Heart left ventricle (tissue), 16 donors: ENCODE measurements at regions not wholly inside any gene's neighbourhood (a gene's known extent, or its start where the extent isn't known, plus 50 kb on each side); places are given as distances from the start of the nearest gene placed in this dataset.
A peak's percentile ranks its signal among the peaks of the same experiment; 100 is the strongest.
"Not testable (repeated sequence)": the region's sequence is repeated elsewhere in the genome, so short reads cannot be mapped to it uniquely, and the experiment has no call there.

Experiments
- ATAC-seq, 4 donors: fragments of 200-7000 bp; cut with Tn5 transposase; one replicate each; pipeline ENCODE4 v1.9.1; 2020 to 2022; ENCODE audit warnings: moderate library complexity in 4 of 4, mild to moderate bottlenecking in 3 of 4, moderate number of reproducible peaks in 1 of 4
- DNase-seq, 5 donors: peaks; one replicate each; pipeline ENCODE4 v3.0.0-alpha.2; 2020
- H3K27ac ChIP-seq, 12 donors: fragments of 200-600 bp; sonication (generic) in 4 of 12; one replicate each; pipeline versions ENCODE4 v1.5.0 to v1.8.0; 2016 to 2022; ENCODE audit warnings: mild to moderate bottlenecking in 2 of 12
- H3K27me3 ChIP-seq, 9 donors: fragments of 200-600 bp; sonication (generic) in 2 of 9; one replicate each; pipeline versions ENCODE4 v1.5.1 to v1.8.0; 2016 to 2022; ENCODE audit warnings: mild to moderate bottlenecking in 3 of 9
- H3K36me3 ChIP-seq, 9 donors: fragments of 200-600 bp; sonication (generic) in 2 of 9; one replicate each; pipeline versions ENCODE4 v1.5.0 to v1.8.0; 2018 to 2022; ENCODE audit warnings: mild to moderate bottlenecking in 2 of 9
- H3K4me1 ChIP-seq, 12 donors: fragments of 200-600 bp; sonication (generic) in 4 of 12; one replicate each; pipeline versions ENCODE4 v1.5.0 to v1.8.0; 2016 to 2022; ENCODE audit warnings: mild to moderate bottlenecking in 3 of 12
- H3K4me3 ChIP-seq, 12 donors: fragments of 200-600 bp; sonication (generic) in 4 of 12; one replicate each; pipeline versions ENCODE4 v1.5.0 to v1.8.0; 2017 to 2022; ENCODE audit warnings: mild to moderate bottlenecking in 9 of 12, moderate library complexity in 4 of 12
- H3K9me3 ChIP-seq, 12 donors: fragments of 200-600 bp; sonication (generic) in 4 of 12; one replicate each; pipeline versions ENCODE4 v1.5.0 to v1.8.0; 2016 to 2022; ENCODE audit warnings: mild to moderate bottlenecking in 1 of 12
- CTCF ChIP-seq, 12 donors: fragments of 200-600 bp; sonication (generic) in 4 of 12; IDR thresholded peaks; one replicate each; pipeline versions ENCODE4 v1.5.0 to v1.8.0; 2018 to 2022; ENCODE audit warnings: antibody characterized with exemption in 12 of 12, mild to moderate bottlenecking in 5 of 12
- POLR2A ChIP-seq, 2 donors: fragments of 450-650 bp; IDR thresholded peaks; one replicate each; pipeline ENCODE4 v1.6.1; 2017; ENCODE audit warnings: antibody characterized with exemption in 2 of 2, mild to moderate bottlenecking in 2 of 2, moderate library complexity in 2 of 2
- WGBS, 4 donors: extraction: QIAGEN DNeasy Blood & Tissue Kit in 2 of 4; methylation state at CpG; one replicate each; pipeline versions ENCODE4 v1.1.5 to v1.1.7; 2013 to 2018; 5-methylcytosine and 5-hydroxymethylcytosine counted together
- intact Hi-C, 10 donors: fragments of 100-400 bp; cut with DNase I; formaldehyde crosslinking; loops; one replicate each; pipeline versions ENCODE4 v1.11.1 to v1.14.2; 2022
- donor health status: ischemic (EF 13 %, LVEDD 7.1; RV severe dilation, severe dysfunction).
- donor health status: healthy with polysubstance abuse.
- donor health status: DM: no; HTN: yes; CAD: no.
- donor health status: DM: no; HTN: no; CAD: no.
- donor health status: ischemic (EF 25% LVEDD 6.9; RV normal size, moderate dysfunction).
- donor health status: ischemic (EF 25% LVEDD 5.7; RV mildly dilated, moderate dysfunction).
- donor health status: healthy.
- donor health status: DM: yes; HTN: yes; CAD: no.
- donor health status: ischemic (EF 35%, LVEDD 5.7; RV mildly dilated, moderate dysfunction).
- donor health status: nonischemic (EF 11% LVEDD 7.7; RV severe dilation, severe dysfunction).
- donor health status: DM: yes; HTN: yes; CAD: no.
- donor health status: PGD.
- donor health status: ischemic (EF 29% LVEDD 5.4; RV normal size, mild dysfunction).
- donor health status: nonischemic (EF 23%, LVEDD 6.1; RV moderate dilation, normal function).

- DNase-seq (no peak), ATAC-seq (no peak)
- Histone ChIP-seq H3K9me3 (peaks cover 0 to 16% (median 2%) of the 10 kb centered on the region in 12 donors), H3K36me3 (no peaks in the 10 kb centered on the region), H3K4me3 (no peak overlapping the region), H3K27me3 (no peaks in the 10 kb centered on the region), H3K4me1 (no peaks in the 10 kb centered on the region), H3K27ac (no peak overlapping the region)
- 37 to 58% (median 48%) methylated on average over 2 of the region's 2 CpGs for WGBS, 4 donors
- TF ChIP-seq CTCF (IDR thresholded peaks at IDR 0.05), result no peak
- TF ChIP-seq POLR2A (IDR thresholded peaks at IDR 0.05), result no peak
- intact Hi-C loops, result no loop called here
Observed at GRCh38 chr4:170386971-170387370, 297.2 kb upstream of the AADAT start.

DNA sequence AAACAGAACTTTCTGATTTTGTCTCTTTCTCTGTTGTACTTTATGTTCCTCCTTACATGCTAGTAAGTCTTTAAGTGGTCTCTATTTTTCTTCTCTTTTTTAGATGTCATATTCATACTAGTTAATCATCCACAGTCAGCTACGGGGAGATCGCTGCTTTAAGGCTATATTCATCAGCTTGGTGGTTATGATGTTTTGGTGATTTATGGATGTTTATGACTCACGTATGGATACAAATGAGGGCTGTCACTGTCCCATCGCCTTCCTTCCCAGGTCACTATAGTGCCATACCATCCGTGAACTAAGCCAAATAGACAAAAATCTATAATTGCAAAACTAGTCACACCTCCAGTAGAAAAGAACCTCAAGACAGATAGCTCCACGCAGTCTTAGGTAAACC is 296.8 kb upstream of the AADAT start:
- intact Hi-C loops, result no loop called here
- no peak overlapping the region for H3K27ac ChIP-seq
- ATAC-seq (no peak), DNase-seq (no peak)
- H3K4me1 ChIP-seq, result no peaks in the 10 kb centered on the region
- H3K4me3 ChIP-seq, result no peak overlapping the region
- TF ChIP-seq CTCF (IDR thresholded peaks at IDR 0.05), result no peak
- no peak for TF ChIP-seq POLR2A (IDR thresholded peaks at IDR 0.05)
- 66 to 74% (median 69%) methylated on average over 6 of the region's 6 CpGs for WGBS, 4 donors
- H3K9me3 ChIP-seq, result peaks cover 0 to 16% (median 2%) of the 10 kb centered on the region in 12 donors
- H3K27me3 ChIP-seq, result no peaks in the 10 kb centered on the region
- H3K36me3 ChIP-seq, result no peaks in the 10 kb centered on the region

GRCh38 chr4:170374770-170375169 is 285.0 kb upstream of the AADAT start:
- Histone ChIP-seq H3K4me1 (no peaks in the 10 kb centered on the region), H3K27me3 (no peaks in the 10 kb centered on the region), H3K27ac (no peak overlapping the region), H3K4me3 (no peak overlapping the region), H3K9me3 (peaks cover 0 to 50% (median 15%) of the 10 kb centered on the region in 12 donors), H3K36me3 (no peaks in the 10 kb centered on the region)
- WGBS, 4 donors, result 67 to 77% (median 70%) methylated on average over 3 of the region's 3 CpGs
- intact Hi-C loops, result no loop called here
- no peak for DNase-seq
- ATAC-seq, result no peak
- TF ChIP-seq POLR2A (IDR thresholded peaks at IDR 0.05) (no peak), CTCF (IDR thresholded peaks at IDR 0.05) (peak in 1 of 12 donors; percentile 16)

DNA sequence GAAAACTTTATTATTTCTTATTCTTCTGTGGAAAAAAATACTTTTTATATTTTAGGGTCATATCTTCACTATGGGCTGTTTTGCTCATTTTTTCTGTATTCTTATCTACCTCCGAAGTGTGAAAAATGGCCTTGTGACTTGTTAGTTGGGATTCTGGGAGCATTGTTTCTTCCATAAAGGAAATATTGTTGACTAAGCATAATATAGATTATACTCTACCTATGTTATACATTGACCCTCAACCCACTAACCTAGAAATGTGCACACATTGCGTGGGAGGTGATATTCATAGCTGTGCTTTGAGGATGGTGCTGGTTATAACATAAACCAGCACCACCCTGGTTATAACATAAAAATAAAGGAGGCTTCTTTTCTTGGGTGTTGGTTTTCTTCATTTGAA is 259.2 kb upstream of the AADAT start:
- Histone ChIP-seq H3K4me3 (no peak overlapping the region), H3K27ac (no peak overlapping the region), H3K9me3 (peaks cover 0 to 4% (median 0%) of the 10 kb centered on the region in 12 donors), H3K4me1 (no peaks in the 10 kb centered on the region), H3K36me3 (no peaks in the 10 kb centered on the region), H3K27me3 (no peaks in the 10 kb centered on the region)
- DNase-seq, result no peak
- no peak for ATAC-seq
- intact Hi-C loops, result no loop called here
- TF ChIP-seq POLR2A (IDR thresholded peaks at IDR 0.05) (no peak), CTCF (IDR thresholded peaks at IDR 0.05) (no peak)
- 80 to 86% (median 83%) methylated on average over 2 of the region's 2 CpGs for whole genome bisulfite sequencing, 4 donors

DNA sequence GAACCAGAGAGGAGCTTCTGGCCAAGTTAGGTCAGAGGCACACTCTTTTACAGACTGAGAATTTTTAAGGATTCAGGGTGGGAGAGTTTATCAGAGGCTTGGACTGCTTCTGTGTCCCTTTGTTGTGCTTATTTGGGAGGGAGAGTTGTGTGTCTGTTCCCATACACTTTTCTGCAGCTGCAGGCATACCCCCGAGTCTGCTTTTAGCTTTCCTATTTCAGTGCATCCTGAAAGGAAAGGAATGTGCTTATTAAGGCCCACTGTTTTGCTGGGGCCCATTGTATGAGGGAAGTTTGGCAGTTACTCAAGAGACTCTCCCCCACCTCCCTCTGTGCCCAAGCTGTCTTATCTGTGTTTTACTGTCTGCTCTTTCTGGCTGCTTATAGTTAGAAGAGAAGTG is 257.4 kb upstream of the AADAT start:
- H3K36me3 ChIP-seq, H3K9me3 ChIP-seq, H3K4me1 ChIP-seq, ATAC-seq, intact Hi-C loops, H3K27ac ChIP-seq, H3K27me3 ChIP-seq, H3K4me3 ChIP-seq, DNase-seq: not testable (repeated sequence)
- WGBS, 4 donors, result 25 to 47% (median 43%) methylated on average over 1 of the region's 1 CpG
